WTC11 (cell line): ENCODE measurements at regions not wholly inside any gene's neighbourhood (a gene's known extent, or its start where the extent isn't known, plus 50 kb on each side); places are given as distances from the start of the nearest gene placed in this dataset.

ENCODE experiments used
- CBFB ChIP-seq: sonication (generic); formaldehyde crosslinking; IDR thresholded peaks from 2 replicates; pipeline ENCODE4 v1.8.1; 2022; ENCODE audit warnings: mild to moderate bottlenecking, low read depth, missing genetic modification reagents
- FOXJ3 ChIP-seq: sonication (generic); formaldehyde crosslinking; IDR thresholded peaks from 2 replicates; pipeline ENCODE4 v1.9.0; 2021; ENCODE audit warnings: missing genetic modification reagents, mild to moderate bottlenecking, borderline replicate concordance
- NFYB ChIP-seq: sonication (generic); formaldehyde crosslinking; conservative IDR thresholded peaks from 2 replicates; pipeline ENCODE4 v1.8.0; 2022; ENCODE audit warnings: low read depth, missing genetic modification reagents
- SMAD3 ChIP-seq: sonication (generic); formaldehyde crosslinking; IDR thresholded peaks from 2 replicates; pipeline ENCODE4 v1.8.0; 2022; ENCODE audit warnings: missing genetic modification reagents, mild to moderate bottlenecking, borderline replicate concordance
- TF ChIP-seq, protein P1 (sequence below): sonication (generic); formaldehyde crosslinking; conservative IDR thresholded peaks from 2 replicates; pipeline ENCODE4 v1.8.1; 2022; ENCODE audit warnings: mild to moderate bottlenecking, missing genetic modification reagents
- TF ChIP-seq, protein P2 (sequence below): fragments of 200-600 bp; IDR thresholded peaks from 2 replicates; pipeline ENCODE4 v1.8.0; 2022; ENCODE audit warnings: antibody characterized with exemption
- TF ChIP-seq, protein P3 (sequence below): sonication (generic); formaldehyde crosslinking; IDR thresholded peaks from 2 replicates; pipeline ENCODE4 v1.8.0; 2022; ENCODE audit warnings: mild to moderate bottlenecking, missing genetic modification reagents
- TF ChIP-seq, protein P4 (sequence below): fragments of 250-450 bp; sonication (Bioruptor Pico); IDR thresholded peaks from 2 replicates; pipeline ENCODE4 v1.9.0; 2021; ENCODE audit warnings: moderate library complexity, mild to moderate bottlenecking, inconsistent platforms, borderline replicate concordance
- TF ChIP-seq, protein P5 (sequence below): sonication (generic); formaldehyde crosslinking; IDR thresholded peaks from 2 replicates; pipeline ENCODE4 v1.8.1; 2023; ENCODE audit warnings: mild to moderate bottlenecking, missing genetic modification reagents
- TF ChIP-seq, protein P6 (sequence below): sonication (generic); formaldehyde crosslinking; conservative IDR thresholded peaks from 2 replicates; pipeline ENCODE4 v1.8.1; 2023; ENCODE audit warnings: mild to moderate bottlenecking, low read depth, missing genetic modification reagents, moderate library complexity

DNA sequence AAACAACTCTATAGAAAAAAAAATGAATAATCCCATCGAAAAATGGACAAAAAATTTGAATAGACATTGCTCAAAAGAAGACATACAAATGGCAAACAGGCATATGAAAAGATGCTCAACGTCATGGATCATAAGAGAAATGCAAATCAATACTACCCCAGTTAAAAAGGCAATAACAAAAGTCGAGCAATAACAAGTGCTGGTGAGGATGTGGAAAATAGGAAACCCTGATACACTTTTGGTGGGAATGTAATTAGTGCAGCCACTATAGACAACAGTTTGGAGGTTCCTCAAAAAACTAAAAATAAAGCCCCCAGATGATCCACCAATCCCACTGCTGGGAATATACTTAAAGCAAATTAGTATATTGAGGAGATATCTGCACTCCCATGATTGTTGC is 701.5 kb downstream of the NUP35 start:
- TF ChIP-seq, protein P1, sequence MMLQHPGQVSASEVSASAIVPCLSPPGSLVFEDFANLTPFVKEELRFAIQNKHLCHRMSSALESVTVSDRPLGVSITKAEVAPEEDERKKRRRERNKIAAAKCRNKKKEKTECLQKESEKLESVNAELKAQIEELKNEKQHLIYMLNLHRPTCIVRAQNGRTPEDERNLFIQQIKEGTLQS (CRISPR knock-in tag), result no peak
- TF ChIP-seq NFYB (CRISPR knock-in tag) (no peak), CBFB (CRISPR knock-in tag) (no peak), SMAD3 (CRISPR knock-in tag) (no peak), FOXJ3 (no peak)
- TF ChIP-seq, protein P2, sequence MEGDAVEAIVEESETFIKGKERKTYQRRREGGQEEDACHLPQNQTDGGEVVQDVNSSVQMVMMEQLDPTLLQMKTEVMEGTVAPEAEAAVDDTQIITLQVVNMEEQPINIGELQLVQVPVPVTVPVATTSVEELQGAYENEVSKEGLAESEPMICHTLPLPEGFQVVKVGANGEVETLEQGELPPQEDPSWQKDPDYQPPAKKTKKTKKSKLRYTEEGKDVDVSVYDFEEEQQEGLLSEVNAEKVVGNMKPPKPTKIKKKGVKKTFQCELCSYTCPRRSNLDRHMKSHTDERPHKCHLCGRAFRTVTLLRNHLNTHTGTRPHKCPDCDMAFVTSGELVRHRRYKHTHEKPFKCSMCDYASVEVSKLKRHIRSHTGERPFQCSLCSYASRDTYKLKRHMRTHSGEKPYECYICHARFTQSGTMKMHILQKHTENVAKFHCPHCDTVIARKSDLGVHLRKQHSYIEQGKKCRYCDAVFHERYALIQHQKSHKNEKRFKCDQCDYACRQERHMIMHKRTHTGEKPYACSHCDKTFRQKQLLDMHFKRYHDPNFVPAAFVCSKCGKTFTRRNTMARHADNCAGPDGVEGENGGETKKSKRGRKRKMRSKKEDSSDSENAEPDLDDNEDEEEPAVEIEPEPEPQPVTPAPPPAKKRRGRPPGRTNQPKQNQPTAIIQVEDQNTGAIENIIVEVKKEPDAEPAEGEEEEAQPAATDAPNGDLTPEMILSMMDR, result no peak
- TF ChIP-seq, protein P3, sequence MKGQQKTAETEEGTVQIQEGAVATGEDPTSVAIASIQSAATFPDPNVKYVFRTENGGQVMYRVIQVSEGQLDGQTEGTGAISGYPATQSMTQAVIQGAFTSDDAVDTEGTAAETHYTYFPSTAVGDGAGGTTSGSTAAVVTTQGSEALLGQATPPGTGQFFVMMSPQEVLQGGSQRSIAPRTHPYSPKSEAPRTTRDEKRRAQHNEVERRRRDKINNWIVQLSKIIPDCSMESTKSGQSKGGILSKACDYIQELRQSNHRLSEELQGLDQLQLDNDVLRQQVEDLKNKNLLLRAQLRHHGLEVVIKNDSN (CRISPR knock-in tag), result no peak
- TF ChIP-seq, protein P4, sequence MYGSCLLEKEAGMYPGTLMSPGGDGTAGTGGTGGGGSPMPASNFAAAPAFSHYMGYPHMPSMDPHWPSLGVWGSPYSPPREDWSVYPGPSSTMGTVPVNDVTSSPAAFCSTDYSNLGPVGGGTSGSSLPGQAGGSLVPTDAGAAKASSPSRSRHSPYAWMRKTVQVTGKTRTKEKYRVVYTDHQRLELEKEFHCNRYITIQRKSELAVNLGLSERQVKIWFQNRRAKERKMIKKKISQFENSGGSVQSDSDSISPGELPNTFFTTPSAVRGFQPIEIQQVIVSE (CRISPR knock-in tag), result no peak
- TF ChIP-seq, protein P5, sequence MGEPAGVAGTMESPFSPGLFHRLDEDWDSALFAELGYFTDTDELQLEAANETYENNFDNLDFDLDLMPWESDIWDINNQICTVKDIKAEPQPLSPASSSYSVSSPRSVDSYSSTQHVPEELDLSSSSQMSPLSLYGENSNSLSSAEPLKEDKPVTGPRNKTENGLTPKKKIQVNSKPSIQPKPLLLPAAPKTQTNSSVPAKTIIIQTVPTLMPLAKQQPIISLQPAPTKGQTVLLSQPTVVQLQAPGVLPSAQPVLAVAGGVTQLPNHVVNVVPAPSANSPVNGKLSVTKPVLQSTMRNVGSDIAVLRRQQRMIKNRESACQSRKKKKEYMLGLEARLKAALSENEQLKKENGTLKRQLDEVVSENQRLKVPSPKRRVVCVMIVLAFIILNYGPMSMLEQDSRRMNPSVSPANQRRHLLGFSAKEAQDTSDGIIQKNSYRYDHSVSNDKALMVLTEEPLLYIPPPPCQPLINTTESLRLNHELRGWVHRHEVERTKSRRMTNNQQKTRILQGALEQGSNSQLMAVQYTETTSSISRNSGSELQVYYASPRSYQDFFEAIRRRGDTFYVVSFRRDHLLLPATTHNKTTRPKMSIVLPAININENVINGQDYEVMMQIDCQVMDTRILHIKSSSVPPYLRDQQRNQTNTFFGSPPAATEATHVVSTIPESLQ (CRISPR knock-in tag), result no peak
- TF ChIP-seq, protein P6, sequence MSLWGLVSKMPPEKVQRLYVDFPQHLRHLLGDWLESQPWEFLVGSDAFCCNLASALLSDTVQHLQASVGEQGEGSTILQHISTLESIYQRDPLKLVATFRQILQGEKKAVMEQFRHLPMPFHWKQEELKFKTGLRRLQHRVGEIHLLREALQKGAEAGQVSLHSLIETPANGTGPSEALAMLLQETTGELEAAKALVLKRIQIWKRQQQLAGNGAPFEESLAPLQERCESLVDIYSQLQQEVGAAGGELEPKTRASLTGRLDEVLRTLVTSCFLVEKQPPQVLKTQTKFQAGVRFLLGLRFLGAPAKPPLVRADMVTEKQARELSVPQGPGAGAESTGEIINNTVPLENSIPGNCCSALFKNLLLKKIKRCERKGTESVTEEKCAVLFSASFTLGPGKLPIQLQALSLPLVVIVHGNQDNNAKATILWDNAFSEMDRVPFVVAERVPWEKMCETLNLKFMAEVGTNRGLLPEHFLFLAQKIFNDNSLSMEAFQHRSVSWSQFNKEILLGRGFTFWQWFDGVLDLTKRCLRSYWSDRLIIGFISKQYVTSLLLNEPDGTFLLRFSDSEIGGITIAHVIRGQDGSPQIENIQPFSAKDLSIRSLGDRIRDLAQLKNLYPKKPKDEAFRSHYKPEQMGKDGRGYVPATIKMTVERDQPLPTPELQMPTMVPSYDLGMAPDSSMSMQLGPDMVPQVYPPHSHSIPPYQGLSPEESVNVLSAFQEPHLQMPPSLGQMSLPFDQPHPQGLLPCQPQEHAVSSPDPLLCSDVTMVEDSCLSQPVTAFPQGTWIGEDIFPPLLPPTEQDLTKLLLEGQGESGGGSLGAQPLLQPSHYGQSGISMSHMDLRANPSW (CRISPR knock-in tag), result no peak
